Activated T-cell treated with anti-CD3 and anti-CD28 coated beads, Interleukin-2, amount 50 U/mL, for 48 hours (primary cell): ENCODE measurements at regions not wholly inside any gene's neighbourhood (a gene's known extent, or its start where the extent isn't known, plus 50 kb on each side); places are given as distances from the start of the nearest gene placed in this dataset.

ENCODE experiments used
- DNase-seq, 2 experiments: peaks; one replicate each; pipeline ENCODE4 v3.0.0-alpha.2; 2020

- no peak for DNase-seq
Measured at GRCh38 chr18:46353460-46353859, 249.3 kb downstream of the HAUS1 start.

- no peak for DNase-seq
Measured at GRCh38 chr18:46356278-46357033, 252.3 kb downstream of the HAUS1 start.

GRCh38 chr18:46360102-46360699 lies 256.0 kb downstream of the HAUS1 start:
- DNase-seq, result no peak

- no peak for DNase-seq
Measured at GRCh38 chr18:46360866-46361265, 256.7 kb downstream of the HAUS1 start.

- no peak for DNase-seq
Measured at GRCh38 chr18:46362533-46362932, 258.3 kb downstream of the HAUS1 start.

GRCh38 chr18:46364048-46364447 lies 259.9 kb downstream of the HAUS1 start:
- no peak for DNase-seq

- no peak for DNase-seq
Measured at GRCh38 chr18:46366201-46366600, 262.0 kb downstream of the HAUS1 start.

- DNase-seq, result no peak
Measured at GRCh38 chr18:46366751-46367376, 262.7 kb downstream of the HAUS1 start.

- no peak for DNase-seq
Measured at GRCh38 chr18:46369323-46369722, 265.1 kb downstream of the HAUS1 start.

- no peak for DNase-seq
Measured at GRCh38 chr18:46370898-46371297, 266.7 kb downstream of the HAUS1 start.

GRCh38 chr18:46372670-46373069 lies 268.5 kb downstream of the HAUS1 start:
- no peak for DNase-seq

GRCh38 chr18:46373131-46373530 lies 268.9 kb downstream of the HAUS1 start:
- no peak for DNase-seq

- DNase-seq, result no peak
Measured at GRCh38 chr18:46373791-46374190, 269.6 kb downstream of the HAUS1 start.

GRCh38 chr18:46374850-46375249 lies 270.7 kb downstream of the HAUS1 start:
- DNase-seq, result no peak

- no peak for DNase-seq
Measured at GRCh38 chr18:46377557-46377956, 273.4 kb downstream of the HAUS1 start.

GRCh38 chr18:46378126-46378863 lies 274.1 kb downstream of the HAUS1 start:
- no peak for DNase-seq

GRCh38 chr18:46378864-46379207 lies 274.7 kb downstream of the HAUS1 start:
- no peak for DNase-seq

GRCh38 chr18:46379323-46379950 lies 275.3 kb downstream of the HAUS1 start:
- no peak for DNase-seq

GRCh38 chr18:46385124-46385523 lies 271.9 kb downstream of the LOXHD1 start:
- DNase-seq, result no peak

- DNase-seq, result no peak
Measured at GRCh38 chr18:46386788-46387187, 270.2 kb downstream of the LOXHD1 start.

- no peak for DNase-seq
Measured at GRCh38 chr18:46387441-46388131, 269.4 kb downstream of the LOXHD1 start.

GRCh38 chr18:46388286-46388685 lies 268.7 kb downstream of the LOXHD1 start:
- DNase-seq, result no peak

- DNase-seq, result no peak
Measured at GRCh38 chr18:46392576-46392975, 264.4 kb downstream of the LOXHD1 start.
